ENCODE measurements at regions not wholly inside any gene's neighbourhood (a gene's known extent, or its start where the extent isn't known, plus 50 kb on each side); places are given as distances from the start of the nearest gene placed in this dataset.
"Not testable (repeated sequence)": the region's sequence is repeated elsewhere in the genome, so short reads cannot be mapped to it uniquely, and the experiment has no call there.

GRCh38 chr21:8398870-8399437 is 2122.4 kb upstream of the TPTE start:
- not testable (repeated sequence) for TF ChIP-seq EZH2 (IDR thresholded peaks at IDR 0.05; ENCODE audit: low read depth, unreplicated experiment); CTCF (conservative IDR thresholded peaks at IDR 0.05; ENCODE audit: low read depth in 2 of 2); CREB1 (CRISPR knock-in tag; IDR thresholded peaks at IDR 0.05; ENCODE audit: low read depth)
